Type B pancreatic cell (in vitro differentiated cells): ENCODE measurements at regions not wholly inside any gene's neighbourhood (a gene's known extent, or its start where the extent isn't known, plus 50 kb on each side); places are given as distances from the start of the nearest gene placed in this dataset.

ENCODE experiments used
- DNase-seq: peaks from one replicate; pipeline ENCODE4 v3.0.0; 2021; ENCODE audit warnings: mixed read lengths; ENCODE audit not compliant: unreplicated experiment; ENCODE audit errors: extremely low spot score
- H3K27ac Mint-ChIP-seq: 2 replicates; pipeline ENCODE4 v1.8.0; 2021; ENCODE audit warnings: mild to moderate bottlenecking, mixed read lengths
- H3K27me3 Mint-ChIP-seq: 2 replicates; pipeline ENCODE4 v1.8.0; 2021; ENCODE audit warnings: mixed read lengths
- H3K36me3 Mint-ChIP-seq: 2 replicates; pipeline ENCODE4 v1.8.0; 2021; ENCODE audit warnings: mixed read lengths
- H3K4me1 Mint-ChIP-seq: one replicate; pipeline ENCODE4 v1.8.0; 2021; ENCODE audit warnings: mixed read lengths; ENCODE audit not compliant: unreplicated experiment
- H3K4me3 Mint-ChIP-seq: 2 replicates; pipeline ENCODE4 v1.8.0; 2021; ENCODE audit warnings: mild to moderate bottlenecking, mixed read lengths
- H3K9me3 Mint-ChIP-seq: 2 replicates; pipeline ENCODE4 v1.8.0; 2021; ENCODE audit warnings: mixed read lengths
- CTCF ChIP-seq: fragments of 200-600 bp; sonication (generic); conservative IDR thresholded peaks from 2 replicates; pipeline ENCODE4 v1.5.0; 2021; ENCODE audit warnings: antibody characterized with exemption, mild to moderate bottlenecking

- no peaks in the 10 kb centered on the region for H3K27me3 Mint-ChIP-seq
- peaks cover 7% of the 10 kb centered on the region for H3K4me1 Mint-ChIP-seq
- no peak for DNase-seq
- H3K36me3 Mint-ChIP-seq: no peaks in the 10 kb centered on the region
- no peak for TF ChIP-seq CTCF
- H3K27ac Mint-ChIP-seq: no peak overlapping the region
- H3K9me3 Mint-ChIP-seq: no peaks in the 10 kb centered on the region
- H3K4me3 Mint-ChIP-seq: no peak overlapping the region
Observed at GRCh38 chr2:53103679-53104078, 663.9 kb upstream of the CHAC2 start.

GRCh38 chr2:53098696-53099078 lies 668.9 kb upstream of the CHAC2 start:
- no peak for DNase-seq
- H3K4me3 Mint-ChIP-seq: no peak overlapping the region
- no peaks in the 10 kb centered on the region for H3K9me3 Mint-ChIP-seq
- H3K36me3 Mint-ChIP-seq: no peaks in the 10 kb centered on the region
- no peaks in the 10 kb centered on the region for H3K27me3 Mint-ChIP-seq
- no peak overlapping the region for H3K27ac Mint-ChIP-seq
- TF ChIP-seq CTCF: no peak
- peaks cover 11% of the 10 kb centered on the region for H3K4me1 Mint-ChIP-seq

- TF ChIP-seq CTCF: no peak
- Mint-ChIP-seq H3K27ac (no peak overlapping the region), H3K36me3 (no peaks in the 10 kb centered on the region), H3K4me1 (peaks cover 4% of the 10 kb centered on the region), H3K4me3 (no peak overlapping the region), H3K9me3 (no peaks in the 10 kb centered on the region), H3K27me3 (no peaks in the 10 kb centered on the region)
- DNase-seq: no peak
Observed at GRCh38 chr2:53096351-53096750, 671.3 kb upstream of the CHAC2 start.

GRCh38 chr2:53095664-53096063 lies 671.9 kb upstream of the CHAC2 start:
- H3K27me3 Mint-ChIP-seq: no peaks in the 10 kb centered on the region
- no peak overlapping the region for H3K27ac Mint-ChIP-seq
- H3K36me3 Mint-ChIP-seq: no peaks in the 10 kb centered on the region
- H3K9me3 Mint-ChIP-seq: no peaks in the 10 kb centered on the region
- no peak for TF ChIP-seq CTCF
- no peak for DNase-seq
- no peak overlapping the region for H3K4me3 Mint-ChIP-seq
- H3K4me1 Mint-ChIP-seq: peaks cover 4% of the 10 kb centered on the region

- peaks cover 4% of the 10 kb centered on the region for H3K4me1 Mint-ChIP-seq
- TF ChIP-seq CTCF: no peak
- no peaks in the 10 kb centered on the region for H3K9me3 Mint-ChIP-seq
- H3K4me3 Mint-ChIP-seq: no peak overlapping the region
- no peak overlapping the region for H3K27ac Mint-ChIP-seq
- no peaks in the 10 kb centered on the region for H3K27me3 Mint-ChIP-seq
- DNase-seq: no peak
- H3K36me3 Mint-ChIP-seq: no peaks in the 10 kb centered on the region
Observed at GRCh38 chr2:53095227-53095626, 672.4 kb upstream of the CHAC2 start.

GRCh38 chr2:53093355-53093754 lies 674.2 kb upstream of the CHAC2 start:
- Mint-ChIP-seq H3K27me3 (no peaks in the 10 kb centered on the region), H3K36me3 (no peaks in the 10 kb centered on the region), H3K27ac (no peak overlapping the region), H3K9me3 (no peaks in the 10 kb centered on the region), H3K4me3 (no peak overlapping the region), H3K4me1 (peaks cover 2% of the 10 kb centered on the region)
- DNase-seq: no peak
- TF ChIP-seq CTCF: no peak
